HG03064 (cell line): ENCODE measurements at regions not wholly inside any gene's neighbourhood (a gene's known extent, or its start where the extent isn't known, plus 50 kb on each side); places are given as distances from the start of the nearest gene placed in this dataset.
"Not testable (repeated sequence)": the region's sequence is repeated elsewhere in the genome, so short reads cannot be mapped to it uniquely, and the experiment has no call there.

Experiments
- ATAC-seq: cut with Tn5 transposase; IDR thresholded peaks from one replicate; pipeline ENCODE4 v1.9.1; 2021; ENCODE audit warnings: low read depth; ENCODE audit not compliant: unreplicated experiment

DNA sequence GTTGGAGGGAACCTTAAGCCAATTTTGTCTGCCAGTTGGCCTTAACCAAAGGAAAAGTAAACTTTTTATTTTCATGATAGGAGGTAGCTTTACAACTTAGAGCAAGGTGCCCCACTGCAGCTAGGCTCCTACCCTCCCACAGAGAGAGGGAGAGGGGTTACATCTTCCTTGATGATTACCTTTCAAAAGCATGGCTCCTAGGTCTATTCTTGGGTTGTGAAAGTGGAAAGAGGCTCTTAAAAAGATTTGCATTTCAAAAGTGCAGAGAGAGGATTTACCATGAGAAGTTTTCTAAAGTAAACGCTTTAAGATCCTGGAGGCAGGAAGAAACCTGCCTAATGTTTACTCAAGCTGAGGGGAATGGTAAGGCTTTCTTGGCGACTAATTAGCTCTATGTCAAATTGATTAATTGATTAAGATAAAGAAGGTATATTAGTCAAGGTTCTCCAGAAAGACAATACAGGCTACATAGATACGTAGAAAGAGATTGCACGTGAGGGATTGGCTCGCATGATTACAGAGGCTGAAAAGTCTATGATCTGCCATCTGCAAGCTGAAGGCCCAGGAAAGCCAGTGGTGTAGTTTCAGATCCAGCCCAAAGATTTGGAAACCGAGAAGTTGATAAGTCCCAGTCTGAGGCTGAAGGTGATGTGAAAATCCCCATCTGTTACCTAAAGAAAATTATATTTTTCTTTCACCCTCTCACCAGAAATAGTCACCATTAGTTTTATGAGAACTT lies 333.8 kb upstream of the CTNND2 start:
- ATAC-seq: no peak

DNA sequence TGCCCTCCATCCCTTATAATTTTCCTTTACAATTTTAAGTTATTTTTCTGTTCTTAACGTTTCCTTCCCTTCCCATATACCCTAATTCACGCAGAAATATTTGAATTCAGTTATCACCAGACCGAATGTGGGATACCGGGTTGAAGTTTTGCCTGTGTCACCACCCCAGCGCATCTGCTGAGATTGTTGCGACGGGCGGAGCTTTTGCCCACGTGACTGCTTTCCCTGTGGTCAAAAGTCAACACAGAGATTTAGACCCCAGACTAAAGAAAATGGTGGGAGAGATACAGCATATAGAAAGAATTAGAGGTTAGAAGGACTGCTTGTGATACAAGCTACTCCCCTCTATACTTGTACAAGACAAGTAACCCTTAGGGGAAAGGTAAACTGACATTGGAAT lies 326.4 kb upstream of the CTNND2 start:
- ATAC-seq: no peak

DNA sequence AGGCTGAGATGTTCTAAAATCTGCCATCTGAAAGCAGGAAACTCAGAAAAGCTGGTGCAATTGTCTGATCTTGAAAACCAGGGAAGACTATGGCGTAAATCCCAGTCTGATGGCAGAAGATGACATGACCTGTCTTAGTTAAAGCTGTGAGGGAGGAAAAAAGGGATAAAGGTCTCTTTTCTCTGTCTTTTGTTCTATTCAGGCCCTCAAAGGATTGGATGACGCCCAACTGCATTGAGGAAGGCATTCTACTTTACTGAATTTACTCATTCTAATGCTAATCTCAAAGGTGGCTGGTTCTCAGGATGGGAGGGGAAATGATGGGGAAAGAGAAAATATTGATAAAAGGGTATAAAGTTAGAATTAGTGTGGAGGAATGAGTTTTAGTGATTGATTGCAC lies 312.8 kb upstream of the CTNND2 start:
- no peak for ATAC-seq

DNA sequence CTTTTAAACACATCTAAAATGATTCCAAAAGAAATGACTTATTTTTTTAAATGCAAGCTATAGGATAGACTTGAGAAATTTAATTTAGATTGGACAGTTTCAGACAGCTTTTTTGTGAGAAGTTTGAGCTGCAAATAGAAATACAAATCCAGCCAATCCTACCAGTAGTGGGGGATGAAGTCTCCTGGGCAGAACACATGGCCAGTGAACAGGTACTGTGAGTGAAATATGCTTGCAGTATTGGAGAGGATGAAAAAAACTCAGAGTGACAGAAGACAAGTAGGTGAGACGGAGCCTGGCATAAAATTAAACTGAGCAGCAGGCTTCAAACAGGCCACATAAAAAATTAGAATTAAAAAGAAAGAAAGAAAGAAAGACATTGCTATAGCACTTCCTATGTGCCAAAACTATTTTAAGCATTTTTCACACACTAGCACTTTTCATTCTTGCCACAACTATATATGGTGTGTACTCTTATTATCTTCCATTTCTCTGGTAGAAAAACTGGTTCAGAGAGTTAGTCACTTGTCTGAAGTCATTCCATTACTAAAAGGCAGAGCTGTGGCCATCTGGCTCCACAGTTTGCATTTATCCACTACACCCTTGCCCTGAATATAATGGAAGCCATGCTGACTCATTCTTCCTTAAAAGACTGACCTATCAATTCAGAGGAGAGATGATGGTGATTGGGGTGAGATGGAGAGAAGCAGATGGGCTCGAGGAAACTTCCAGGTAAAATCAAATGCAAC lies 310.2 kb upstream of the CTNND2 start:
- ATAC-seq: no peak

DNA sequence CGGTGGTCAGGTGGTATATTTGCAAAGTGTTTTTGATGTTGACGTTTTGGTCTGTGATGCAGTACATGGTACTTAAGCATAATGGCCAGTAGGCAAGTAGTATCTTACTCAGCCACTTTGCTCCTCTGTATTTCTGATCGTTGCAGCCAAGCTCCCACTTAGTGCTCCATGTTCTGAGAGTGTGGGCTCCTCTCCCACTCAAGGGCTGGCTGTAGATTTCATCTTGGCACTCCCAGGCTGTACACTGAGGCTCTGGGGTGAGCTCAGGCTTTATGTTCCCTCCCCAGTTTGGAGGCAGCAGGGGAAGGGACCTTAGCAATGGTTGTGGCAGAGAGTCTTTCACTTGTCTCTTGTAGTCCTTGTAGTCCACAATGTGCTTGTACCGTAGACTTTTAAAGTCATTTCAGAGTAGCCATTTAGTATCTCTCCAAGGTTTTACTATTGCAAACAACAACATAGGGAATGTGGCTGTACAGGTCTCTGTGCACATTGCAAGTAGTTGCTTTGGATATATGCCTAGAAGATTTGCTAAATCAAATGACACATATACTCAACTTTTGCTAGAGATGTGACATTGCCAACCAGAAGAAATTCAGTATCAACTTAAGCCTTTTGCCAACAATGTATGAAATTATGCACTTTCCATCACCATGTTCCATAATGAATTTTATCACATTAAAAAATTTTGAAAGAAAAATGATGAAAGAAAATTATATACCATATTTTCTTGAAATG lies 304.3 kb upstream of the CTNND2 start:
- no peak for ATAC-seq

DNA sequence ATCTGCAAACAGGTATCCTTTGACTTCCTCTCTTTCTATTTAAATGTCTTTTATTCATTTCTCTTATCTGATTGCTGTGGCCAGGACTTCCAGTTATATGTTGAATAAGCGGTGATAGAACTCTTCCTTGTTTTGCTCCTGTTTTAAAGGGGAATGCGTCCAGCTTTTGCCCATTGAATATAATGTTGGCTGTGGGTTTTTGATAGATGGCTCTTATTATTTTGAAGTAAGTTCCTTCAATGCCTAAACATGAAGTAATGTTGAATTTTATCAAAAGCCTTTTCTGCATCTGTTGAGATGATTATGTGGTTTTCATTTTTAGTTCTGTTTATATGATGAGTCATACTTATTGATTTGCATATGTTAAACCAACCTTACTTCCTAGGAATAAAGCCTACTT lies 300.5 kb upstream of the CTNND2 start:
- no peak for ATAC-seq

DNA sequence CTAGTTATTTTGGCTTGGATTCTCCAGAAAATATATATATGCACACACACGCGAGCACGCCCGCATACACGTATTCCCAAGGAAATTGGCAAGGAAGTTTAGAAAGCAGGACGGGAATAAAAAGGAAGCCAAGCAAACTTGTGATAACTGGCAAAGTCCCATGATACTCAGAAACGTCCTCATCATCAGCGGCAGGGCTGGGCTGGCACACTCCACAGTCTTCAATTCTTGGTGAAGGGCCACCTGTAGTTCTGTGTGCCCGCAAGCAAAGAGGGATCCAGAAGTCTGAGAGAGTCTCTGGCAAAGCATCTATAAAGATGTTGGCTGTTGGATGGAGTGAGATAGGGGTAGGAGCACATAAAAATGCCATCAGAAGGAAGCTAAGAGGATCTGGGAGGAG lies 289.3 kb upstream of the CTNND2 start:
- no peak for ATAC-seq

DNA sequence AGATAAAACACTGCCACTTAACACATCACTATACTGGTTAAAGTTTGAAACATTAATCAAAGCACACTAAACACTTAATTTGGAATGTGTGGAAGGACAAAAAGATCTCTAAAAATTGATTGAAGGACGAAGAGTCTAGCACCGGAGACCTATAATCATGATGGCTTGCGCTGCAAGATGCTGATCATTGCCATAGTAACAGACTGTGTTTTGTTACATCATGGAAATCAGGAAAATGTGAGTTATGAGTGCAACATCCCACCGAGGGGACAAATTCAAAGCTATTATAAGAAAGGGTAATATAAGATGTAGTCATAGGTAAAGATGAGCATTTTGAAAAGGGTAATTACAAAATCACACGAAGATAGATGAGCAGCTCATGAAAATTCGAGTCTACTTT lies 278.8 kb upstream of the CTNND2 start:
- ATAC-seq: no peak

DNA sequence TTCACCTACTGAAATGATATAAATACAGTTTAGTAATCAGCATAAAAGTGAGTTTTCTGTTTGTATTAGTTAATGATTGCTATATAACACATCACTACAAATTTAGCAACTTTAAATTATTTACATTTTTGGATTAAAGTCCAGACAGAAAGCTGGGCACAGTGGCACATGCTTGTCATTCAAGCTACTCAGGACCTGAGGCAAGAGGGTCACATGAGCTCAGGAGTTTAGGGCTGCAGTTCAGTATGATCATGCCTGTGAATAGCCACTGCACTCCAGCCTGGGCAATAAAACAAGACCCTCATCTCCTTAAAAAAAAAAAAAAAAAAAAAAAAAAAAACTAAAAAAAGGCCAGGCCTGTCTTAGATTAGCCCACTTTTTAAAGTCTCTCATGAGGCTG lies 273.6 kb upstream of the CTNND2 start:
- no peak for ATAC-seq

DNA sequence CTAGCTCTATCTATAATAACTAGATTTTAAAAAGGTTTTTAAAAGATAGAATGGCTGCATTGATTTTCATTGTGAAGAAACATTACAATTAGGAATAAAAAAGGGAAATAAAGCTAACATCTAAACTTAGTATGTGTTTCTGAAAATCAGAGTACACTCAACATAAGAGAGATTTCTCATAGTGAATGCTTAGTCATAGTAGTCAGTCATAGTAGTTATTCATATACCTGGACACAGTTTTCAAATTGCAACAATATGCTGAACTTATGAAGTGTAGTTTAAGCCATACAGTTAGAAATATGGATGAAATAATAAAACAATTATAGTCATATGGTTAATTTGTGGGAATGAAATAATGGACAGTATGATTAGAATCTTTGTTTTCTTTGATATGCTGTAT lies 273.0 kb upstream of the CTNND2 start:
- no peak for ATAC-seq

DNA sequence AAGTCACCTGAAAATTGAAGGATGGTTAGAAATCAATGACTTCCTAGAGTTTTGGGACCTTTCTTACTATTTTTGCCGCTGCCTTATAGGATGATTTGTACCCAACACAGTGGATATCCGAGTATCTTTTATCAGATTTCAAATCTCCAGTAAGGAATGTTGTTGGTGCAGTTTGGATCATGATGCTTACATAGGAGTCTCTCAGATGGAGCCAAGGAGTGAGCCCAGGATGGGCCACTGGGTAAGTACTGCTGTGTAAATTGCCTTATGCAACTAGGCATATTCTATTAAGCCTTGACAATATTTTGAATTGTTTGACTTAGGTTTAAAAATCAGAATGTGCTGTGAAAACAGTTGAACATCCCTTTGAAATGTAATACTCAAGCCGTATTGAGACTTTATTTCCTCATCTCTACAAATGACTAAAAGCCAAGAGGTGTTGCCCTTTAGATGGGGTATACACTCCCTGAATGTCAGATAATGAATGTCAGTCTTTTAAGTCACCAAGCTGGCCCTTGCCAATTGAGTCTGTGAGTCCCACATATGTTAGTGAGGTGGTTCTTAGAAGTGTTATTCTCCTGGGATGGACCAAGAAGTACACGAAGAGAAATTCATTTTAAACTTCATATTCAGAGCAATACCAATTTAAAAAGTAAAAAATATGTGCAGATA lies 271.8 kb upstream of the CTNND2 start:
- no peak for ATAC-seq

DNA sequence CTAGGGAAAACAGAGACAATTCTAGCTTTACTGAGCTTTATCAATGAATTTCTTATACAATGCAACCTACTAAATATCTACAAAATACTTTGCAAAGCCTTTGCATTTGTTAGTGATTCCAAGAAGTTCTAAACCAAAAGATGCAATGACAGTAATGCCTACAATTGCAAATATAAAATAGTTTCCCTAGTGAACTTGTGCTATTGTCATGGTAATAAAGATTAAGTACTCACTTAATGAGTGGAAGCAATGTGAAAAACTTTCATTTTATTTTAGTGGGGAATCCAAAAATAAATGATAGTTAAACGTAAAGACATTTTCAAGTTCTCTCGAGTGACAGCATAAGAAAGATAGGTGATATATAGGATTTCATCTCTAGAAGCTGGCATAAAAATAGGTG lies 270.5 kb upstream of the CTNND2 start:
- ATAC-seq: no peak

DNA sequence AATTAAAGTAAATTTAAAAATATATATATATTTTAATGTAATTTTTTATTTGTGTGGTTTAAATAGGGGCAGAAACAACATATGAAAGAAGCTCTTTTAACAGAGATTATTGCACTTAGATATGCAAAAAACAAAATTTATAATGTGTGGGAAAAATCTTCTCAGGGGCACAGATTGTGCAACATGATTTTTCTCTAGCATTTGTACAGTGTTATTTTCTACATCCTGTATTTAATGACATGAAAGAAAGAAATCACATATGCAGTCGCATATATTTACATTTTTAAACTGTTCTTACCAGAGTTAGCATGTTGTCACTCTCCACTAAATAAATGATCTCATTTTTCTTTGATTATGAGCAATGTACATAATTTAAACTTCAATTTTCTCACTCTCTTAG lies 265.3 kb upstream of the CTNND2 start:
- ATAC-seq: no peak

DNA sequence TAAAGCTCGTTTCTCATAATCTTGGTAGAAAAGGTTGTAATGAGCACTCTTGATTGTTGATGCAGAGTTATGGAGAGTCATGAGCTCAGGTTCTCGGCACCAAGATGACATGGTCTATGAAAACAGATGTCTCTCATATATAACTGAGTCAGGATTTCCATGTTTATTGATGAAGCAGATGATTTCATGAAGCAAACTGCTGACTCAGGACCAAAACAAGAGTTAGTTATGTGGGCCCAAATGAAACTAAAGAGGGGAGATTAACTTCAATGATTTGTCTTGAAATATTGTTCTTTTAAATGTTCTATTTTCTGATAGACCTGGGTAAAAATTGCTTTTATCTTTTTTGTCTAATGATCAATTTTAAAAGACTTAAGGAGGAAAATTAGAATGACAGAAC lies 258.6 kb upstream of the CTNND2 start:
- no peak for ATAC-seq

DNA sequence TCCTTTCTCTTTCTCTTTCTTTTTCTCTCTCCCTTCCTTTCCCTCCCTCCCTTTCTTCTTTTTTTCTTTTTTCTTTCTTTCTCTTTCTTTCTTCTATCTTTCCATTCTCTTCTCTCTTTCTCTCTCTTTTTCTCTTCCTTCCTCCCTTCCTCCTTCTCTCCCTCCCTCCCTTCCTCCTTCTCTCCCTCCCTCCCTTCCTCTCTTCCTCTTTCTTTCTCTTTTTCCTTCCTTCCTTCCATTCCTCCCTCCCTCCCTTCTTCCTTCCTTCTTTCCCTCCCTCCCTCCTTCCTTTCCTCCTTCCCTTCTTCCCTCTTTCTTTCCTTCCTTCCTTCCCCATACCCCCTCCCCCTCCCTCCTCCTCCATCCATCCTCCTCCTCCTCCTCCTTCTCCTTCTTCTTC lies 243.3 kb upstream of the CTNND2 start:
- no peak for ATAC-seq

DNA sequence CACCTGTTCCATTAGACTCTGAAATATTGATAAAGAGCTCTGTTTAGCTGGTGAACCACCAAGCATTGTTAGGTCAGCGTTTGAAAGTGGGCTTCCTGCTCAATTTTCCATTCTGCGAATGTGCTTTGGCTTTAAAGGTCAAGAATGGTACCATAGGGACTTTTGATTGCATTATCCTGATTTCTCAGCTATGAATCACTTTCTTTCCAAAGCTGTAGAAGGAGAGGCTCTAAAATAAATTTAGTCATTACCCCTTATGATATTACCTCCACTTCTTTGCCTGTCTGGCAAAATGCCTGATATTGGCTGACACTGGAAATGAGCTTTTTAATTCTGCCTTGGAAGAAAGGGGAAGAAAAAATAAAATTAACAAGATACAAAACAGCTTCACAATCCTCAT lies 237.2 kb upstream of the CTNND2 start:
- no peak for ATAC-seq

DNA sequence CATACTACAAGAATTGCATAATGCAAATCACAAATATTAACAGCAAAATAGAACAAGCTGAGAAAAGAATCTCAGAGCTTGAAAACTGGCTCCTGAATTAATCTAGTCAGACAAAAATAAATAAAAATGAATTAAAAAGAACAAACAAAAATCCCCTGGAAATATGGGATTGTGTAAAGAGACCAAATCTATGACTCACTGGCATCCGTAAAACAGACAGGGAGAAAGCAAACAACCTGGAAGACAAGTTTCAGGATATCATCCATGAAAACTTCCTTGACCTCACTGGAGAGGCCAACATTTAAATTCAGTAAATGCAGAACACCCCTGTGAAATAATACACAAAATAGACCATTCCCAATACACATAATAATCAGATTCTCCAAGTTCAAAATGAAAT lies 229.3 kb upstream of the CTNND2 start:
- ATAC-seq: no peak

DNA sequence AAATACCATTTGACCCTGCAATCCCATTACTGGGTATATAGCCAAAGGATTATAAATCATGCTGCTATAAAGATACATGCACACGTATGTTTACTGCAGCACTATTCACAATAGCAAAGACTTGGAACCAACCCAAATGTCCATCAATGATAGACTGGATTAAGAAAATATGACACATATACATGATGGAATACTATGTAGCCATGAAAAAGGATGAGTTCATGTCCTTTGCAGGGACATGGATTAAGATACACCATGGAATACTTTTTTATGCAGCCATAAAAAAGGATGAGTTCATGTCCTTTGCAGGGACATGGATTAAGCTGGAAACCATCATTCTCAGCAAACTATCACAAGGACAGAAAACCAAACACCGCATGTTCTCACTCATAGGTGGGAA lies 226.8 kb upstream of the CTNND2 start:
- not testable (repeated sequence) for ATAC-seq

DNA sequence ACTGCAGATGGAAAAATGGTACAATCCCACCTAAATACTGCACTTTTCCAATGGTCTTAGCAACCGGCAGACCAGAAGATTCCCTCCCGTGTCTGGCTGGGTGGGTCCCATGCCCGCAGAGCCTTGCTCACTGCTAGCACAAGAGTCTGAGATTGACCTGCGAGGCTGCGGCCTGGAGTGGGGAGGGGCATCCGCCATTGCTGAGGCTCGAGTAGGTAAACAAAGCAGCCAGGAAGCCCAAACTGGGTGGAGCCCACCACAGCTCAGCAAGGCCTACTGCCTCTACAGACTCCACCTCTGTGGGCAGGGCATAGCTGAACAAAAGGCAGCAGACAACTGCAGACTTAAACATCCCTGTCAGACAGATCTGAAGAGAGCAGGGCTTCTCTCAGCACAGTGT lies 221.6 kb upstream of the CTNND2 start:
- no peak for ATAC-seq

DNA sequence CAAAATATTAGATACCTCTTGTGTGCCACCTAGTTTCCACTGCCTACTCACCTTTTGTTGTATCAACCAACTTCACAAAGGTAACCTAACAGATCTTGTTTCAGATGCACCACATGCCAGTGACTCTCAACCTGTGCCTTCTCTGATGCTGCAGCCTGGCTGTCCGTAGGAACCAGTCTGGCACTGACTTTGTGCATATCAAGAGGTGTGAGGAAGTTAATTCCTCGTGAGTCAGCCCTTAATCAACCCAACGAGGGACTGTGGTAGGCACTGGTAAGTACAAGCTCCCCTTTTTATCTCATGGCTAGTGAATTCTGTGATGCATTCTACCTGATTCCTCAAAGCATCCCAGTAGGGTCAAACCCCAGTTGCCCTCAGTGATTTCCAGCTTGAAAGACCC lies 215.4 kb upstream of the CTNND2 start:
- no peak for ATAC-seq

DNA sequence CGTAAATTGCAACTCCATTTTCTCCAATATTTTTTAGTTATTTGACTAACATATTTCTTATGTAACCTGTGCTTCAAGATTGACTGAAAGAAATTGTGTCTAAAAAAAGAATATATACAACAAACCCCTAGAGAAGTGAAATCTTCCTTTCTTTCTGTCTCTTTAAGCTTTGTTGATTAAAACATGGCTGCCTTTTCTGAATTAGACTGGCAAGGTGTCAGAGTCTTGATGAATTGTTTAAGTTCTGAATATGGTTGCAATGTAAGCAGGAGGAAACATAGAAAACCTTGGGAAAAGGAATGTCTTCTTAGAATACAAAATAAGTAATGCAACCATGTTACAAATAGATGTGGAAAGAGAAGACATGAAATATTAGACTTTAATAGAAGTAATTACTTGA lies 209.8 kb upstream of the CTNND2 start:
- ATAC-seq: no peak
